GM19455 (cell line): ENCODE measurements at regions not wholly inside any gene's neighbourhood (a gene's known extent, or its start where the extent isn't known, plus 50 kb on each side); places are given as distances from the start of the nearest gene placed in this dataset.

Experiments
- ATAC-seq: cut with Tn5 transposase; IDR thresholded peaks from one replicate; pipeline ENCODE4 v1.9.1; 2021; ENCODE audit not compliant: unreplicated experiment

DNA sequence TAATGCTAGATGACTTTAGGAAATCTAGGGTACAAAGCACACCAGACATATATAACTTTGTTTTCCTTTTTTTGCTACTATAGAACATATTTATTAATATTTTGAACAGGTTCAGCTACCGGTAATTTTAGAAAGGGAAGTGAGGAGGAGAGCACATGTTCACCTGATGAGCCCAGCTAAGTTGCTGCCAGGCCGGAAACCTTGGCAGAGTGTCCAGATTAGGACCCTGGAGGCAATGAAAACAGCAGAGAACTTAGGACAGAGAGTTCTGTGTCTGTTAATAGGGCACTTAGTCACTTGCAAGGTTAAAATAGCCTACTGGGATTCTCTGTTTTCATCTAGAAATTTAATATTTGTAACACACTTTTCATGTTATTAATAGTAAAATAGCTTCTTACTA lies 348.9 kb upstream of the CPEB2 start:
- no peak for ATAC-seq

GRCh38 chr4:14659286-14659685 lies 343.0 kb upstream of the CPEB2 start:
- no peak for ATAC-seq

DNA sequence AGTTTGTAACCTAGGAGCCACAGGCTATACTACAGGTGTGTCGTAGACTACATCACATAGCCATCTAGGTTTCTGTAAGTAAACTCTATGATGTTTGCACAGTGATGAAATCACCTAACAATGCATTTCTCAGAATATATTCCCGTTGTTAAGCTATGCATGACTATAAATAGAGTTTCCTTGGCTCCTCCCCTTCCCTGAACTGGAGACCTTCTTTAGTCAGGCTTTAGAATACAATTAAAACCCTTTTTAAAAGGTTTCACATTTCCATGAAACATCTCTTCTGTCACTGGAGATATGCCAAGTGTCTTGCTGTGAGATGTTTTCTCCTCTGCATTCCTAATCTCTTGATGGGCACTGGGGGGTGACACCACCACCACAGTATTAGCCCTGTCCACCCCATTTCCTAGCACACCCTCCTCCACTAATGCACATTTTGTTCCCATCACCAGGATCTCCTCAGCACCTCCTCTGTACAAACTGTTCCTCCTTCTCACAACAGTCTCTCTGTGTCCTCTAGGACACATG lies 334.6 kb upstream of the CPEB2 start:
- ATAC-seq, result no peak

DNA sequence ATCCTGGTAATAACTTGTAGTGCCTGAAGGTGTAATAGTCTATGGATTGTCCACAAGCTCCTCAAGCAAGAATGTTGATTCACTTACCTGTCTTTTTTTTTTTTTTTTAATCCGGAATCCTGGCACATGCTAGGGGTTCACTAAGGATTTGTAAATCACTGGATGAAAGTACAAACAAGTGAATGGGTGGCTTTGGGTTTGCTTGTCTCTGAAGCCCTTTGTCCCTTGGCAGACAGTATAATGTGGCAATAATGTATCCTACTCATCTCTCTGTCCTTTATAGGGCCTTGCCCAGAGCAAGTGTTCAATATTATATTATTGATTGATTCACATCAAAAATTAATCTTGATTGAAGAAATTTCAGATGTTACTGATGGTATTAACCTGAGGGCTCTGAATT lies 334.0 kb upstream of the CPEB2 start:
- no peak for ATAC-seq

DNA sequence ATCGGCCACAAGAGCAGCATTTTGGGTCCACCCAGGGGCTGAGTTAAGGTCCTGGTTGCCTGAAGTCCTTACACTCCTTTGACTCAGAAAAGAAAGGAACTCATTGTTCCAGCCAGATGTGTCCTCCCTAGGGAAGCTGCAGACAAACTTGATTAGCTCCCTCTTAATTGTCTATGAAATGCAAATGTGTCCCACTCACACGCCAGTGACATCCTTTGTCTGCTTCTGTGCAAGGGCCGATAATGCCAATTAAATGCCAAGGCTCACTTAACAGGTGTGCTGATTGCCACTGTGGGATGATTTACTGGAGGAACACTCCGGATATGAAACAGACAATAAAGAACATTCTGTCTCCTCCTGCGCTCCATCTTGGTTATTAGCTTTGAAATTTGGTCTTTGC lies 332.9 kb upstream of the CPEB2 start:
- ATAC-seq, result no peak

DNA sequence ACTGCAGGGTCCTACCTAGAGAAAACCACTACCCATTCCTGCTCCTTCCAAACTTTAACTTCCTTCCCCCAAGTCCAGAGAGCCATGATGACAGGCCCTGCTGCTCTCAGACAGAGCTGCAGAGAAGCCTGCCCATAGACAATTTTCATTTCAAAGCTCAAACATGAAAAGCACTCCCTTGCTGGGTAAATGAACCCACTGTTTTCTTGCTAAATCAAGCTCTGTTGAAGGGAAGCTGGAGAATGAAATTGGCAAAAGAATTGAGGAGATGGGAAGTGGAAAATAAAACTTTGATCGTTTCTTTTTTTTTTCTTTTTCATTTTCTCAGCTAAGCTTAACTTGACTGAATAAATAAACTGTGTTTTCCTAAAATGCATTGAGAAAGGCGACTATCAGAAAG lies 331.1 kb upstream of the CPEB2 start:
- no peak for ATAC-seq

- ATAC-seq, result no peak
Observed at GRCh38 chr4:14675279-14675985, 326.8 kb upstream of the CPEB2 start.

- ATAC-seq, result no peak
Observed at GRCh38 chr4:14679906-14680305, 322.4 kb upstream of the CPEB2 start.

DNA sequence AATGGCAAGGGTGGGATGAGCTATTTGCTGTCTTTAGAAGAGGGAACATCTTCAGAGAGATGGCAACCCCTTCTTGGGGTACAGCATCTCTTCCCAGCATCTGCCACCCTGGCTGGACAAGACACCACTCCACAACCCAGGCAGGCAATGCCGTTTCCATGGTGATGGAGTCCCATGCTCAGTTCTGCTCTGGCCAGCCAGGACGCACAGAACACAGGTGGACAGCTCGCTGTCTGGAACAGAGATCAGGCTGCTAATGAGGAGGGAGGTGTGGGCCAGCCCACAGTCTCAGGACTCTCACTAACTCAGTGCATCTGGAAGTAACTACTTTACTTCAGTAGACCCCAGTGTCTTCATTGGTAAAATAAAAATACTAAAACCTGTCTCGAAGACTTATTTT lies 321.0 kb upstream of the CPEB2 start:
- no peak for ATAC-seq

GRCh38 chr4:14693728-14694127 lies 308.6 kb upstream of the CPEB2 start:
- no peak for ATAC-seq

DNA sequence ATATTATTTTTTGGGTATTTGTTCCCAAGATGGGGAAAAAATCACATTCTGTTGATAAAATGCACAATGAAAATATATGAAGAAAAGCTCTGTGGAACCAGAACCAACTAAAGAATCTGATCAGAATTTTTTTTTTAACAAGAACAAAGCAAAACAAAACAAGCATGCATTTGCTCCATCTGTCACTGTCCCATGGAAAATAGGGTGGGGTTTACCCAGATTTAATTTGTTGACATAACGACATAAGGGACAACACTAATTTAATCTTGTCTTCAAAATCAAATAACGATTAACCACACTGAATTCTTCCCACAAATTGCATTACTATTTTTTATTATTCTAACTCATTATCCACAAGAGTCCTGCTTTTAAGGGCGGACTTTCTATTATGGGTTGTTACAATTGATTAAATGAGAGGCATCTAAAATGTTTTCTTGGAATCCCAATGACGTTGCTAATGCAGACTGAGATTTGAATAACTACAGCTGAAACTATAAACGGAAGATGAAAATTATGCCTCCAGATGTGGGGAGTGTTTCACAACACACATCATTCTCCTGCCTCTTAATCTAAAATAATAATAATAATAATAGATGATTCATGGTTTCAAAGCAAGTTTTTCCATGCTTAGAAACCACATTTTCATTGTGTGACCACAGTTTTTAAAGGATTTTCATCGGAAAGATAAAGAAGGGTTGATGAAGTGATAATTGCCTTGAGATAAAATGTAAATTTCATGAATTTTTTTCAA lies 307.0 kb upstream of the CPEB2 start:
- ATAC-seq, result no peak

- ATAC-seq, result no peak
Observed at GRCh38 chr4:14700083-14700482, 302.2 kb upstream of the CPEB2 start.

GRCh38 chr4:14700544-14700943 lies 301.7 kb upstream of the CPEB2 start:
- ATAC-seq, result no peak

- no peak for ATAC-seq
Observed at GRCh38 chr4:14701389-14701788, 300.9 kb upstream of the CPEB2 start.

DNA sequence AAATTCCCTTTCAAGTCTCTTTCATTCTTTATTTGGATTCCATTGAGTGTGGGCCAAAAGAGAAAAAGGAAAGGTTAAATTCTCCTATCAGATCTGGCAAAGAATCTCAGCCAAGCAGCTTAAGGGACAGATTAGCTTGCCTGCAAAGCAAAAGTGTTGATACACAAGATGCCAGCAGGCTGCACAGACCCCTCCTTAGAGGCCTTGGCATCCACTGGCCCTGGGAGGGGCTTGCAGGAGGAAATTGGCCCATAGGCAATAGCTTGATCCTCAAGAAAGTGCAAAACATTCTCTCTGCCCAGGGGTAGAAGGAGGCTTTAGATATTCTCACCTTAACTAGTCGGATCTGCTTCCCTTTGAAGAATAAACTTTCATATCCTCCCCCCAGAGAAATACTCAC lies 300.4 kb upstream of the CPEB2 start:
- ATAC-seq, result no peak

- no peak for ATAC-seq
Observed at GRCh38 chr4:14708574-14708973, 293.7 kb upstream of the CPEB2 start.

- no peak for ATAC-seq
Observed at GRCh38 chr4:14711259-14711658, 291.0 kb upstream of the CPEB2 start.

DNA sequence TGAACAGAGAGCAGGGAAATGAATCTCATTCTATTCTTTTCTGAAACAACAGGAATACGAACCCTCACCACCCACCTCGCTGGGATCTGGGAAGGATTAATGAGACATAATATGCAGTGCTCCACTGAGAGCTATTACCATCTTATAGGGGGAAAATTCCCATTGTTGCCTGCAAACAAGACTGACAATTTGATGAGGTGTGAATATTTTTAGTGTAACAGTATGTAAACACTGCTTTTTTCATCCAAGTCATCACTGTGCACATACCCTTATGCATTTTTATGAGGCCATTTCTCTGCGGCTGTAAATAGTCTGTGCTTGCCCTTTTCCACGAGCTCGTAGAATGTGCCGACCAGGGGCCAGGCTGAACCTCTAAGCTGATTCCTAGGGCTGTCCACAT lies 285.6 kb upstream of the CPEB2 start:
- ATAC-seq, result no peak

GRCh38 chr4:14719053-14719452 lies 283.2 kb upstream of the CPEB2 start:
- ATAC-seq, result no peak

GRCh38 chr4:14726441-14726840 lies 275.8 kb upstream of the CPEB2 start:
- no peak for ATAC-seq

- ATAC-seq, result no peak
Observed at GRCh38 chr4:14726877-14727361, 275.4 kb upstream of the CPEB2 start.

GRCh38 chr4:14729282-14730000 lies 272.8 kb upstream of the CPEB2 start:
- ATAC-seq, result no peak
